ENCODE measurements at regions not wholly inside any gene's neighbourhood (a gene's known extent, or its start where the extent isn't known, plus 50 kb on each side); places are given as distances from the start of the nearest gene placed in this dataset.

- no peak overlapping the region for H3K4me3 Mint-ChIP-seq
- Histone ChIP-seq H3K4me2 (no peak overlapping the region), H3K36me3 (ENCODE audit: insufficient read depth) (no peaks in the 10 kb centered on the region), H2AFZ (no peak overlapping the region), H3K4me1 (ENCODE audit: insufficient read depth) (no peaks in the 10 kb centered on the region), H3F3A (replicated peaks; ENCODE audit: low read depth) (no peaks in the 10 kb centered on the region), H3K9me2 (ENCODE audit: insufficient read depth) (no peaks in the 10 kb centered on the region; the same call in 1 of the 2 replicates), H3K4me3 (no peak overlapping the region), H3K27ac (ENCODE audit: low read depth) (no peak overlapping the region), H3K27me3 (ENCODE audit: insufficient read depth) (no peaks in the 10 kb centered on the region), H3K79me2 (replicated peaks; ENCODE audit: insufficient read depth) (no peaks in the 10 kb centered on the region), H4K20me1 (replicated peaks; ENCODE audit: insufficient read depth) (no peaks in the 10 kb centered on the region)
- H3K27me3 Mint-ChIP-seq (ENCODE audit: insufficient read depth, low read depth, poor library complexity) = no peaks in the 10 kb centered on the region
- H3K4me1 Mint-ChIP-seq = no peaks in the 10 kb centered on the region
- no peaks in the 10 kb centered on the region for H3K36me3 Mint-ChIP-seq (ENCODE audit: low read depth)
- H3K27ac Mint-ChIP-seq = no peak overlapping the region
- H3K9me3 Mint-ChIP-seq = no peaks in the 10 kb centered on the region
- no peak for DNase-seq (ENCODE audit: low spot score)
- no peak for TF ChIP-seq CREB1 (CRISPR knock-in tag; IDR thresholded peaks at IDR 0.05; ENCODE audit: low read depth)
- TF ChIP-seq NANOG (IDR thresholded peaks at IDR 0.05; ENCODE audit: borderline replicate concordance) = no peak
- no peak for TF ChIP-seq ZNF114 (CRISPR knock-in tag; IDR thresholded peaks at IDR 0.05)
- TF ChIP-seq POLR2AphosphoS5 (IDR thresholded peaks at IDR 0.05; ENCODE audit: low read depth) = no peak
- TF ChIP-seq ZNF331 (CRISPR knock-in tag; IDR thresholded peaks at IDR 0.05; ENCODE audit: low read depth) = no peak
- TF ChIP-seq JUNB (IDR thresholded peaks at IDR 0.05; ENCODE audit: unreplicated experiment) = no peak
- TF ChIP-seq, protein P1, sequence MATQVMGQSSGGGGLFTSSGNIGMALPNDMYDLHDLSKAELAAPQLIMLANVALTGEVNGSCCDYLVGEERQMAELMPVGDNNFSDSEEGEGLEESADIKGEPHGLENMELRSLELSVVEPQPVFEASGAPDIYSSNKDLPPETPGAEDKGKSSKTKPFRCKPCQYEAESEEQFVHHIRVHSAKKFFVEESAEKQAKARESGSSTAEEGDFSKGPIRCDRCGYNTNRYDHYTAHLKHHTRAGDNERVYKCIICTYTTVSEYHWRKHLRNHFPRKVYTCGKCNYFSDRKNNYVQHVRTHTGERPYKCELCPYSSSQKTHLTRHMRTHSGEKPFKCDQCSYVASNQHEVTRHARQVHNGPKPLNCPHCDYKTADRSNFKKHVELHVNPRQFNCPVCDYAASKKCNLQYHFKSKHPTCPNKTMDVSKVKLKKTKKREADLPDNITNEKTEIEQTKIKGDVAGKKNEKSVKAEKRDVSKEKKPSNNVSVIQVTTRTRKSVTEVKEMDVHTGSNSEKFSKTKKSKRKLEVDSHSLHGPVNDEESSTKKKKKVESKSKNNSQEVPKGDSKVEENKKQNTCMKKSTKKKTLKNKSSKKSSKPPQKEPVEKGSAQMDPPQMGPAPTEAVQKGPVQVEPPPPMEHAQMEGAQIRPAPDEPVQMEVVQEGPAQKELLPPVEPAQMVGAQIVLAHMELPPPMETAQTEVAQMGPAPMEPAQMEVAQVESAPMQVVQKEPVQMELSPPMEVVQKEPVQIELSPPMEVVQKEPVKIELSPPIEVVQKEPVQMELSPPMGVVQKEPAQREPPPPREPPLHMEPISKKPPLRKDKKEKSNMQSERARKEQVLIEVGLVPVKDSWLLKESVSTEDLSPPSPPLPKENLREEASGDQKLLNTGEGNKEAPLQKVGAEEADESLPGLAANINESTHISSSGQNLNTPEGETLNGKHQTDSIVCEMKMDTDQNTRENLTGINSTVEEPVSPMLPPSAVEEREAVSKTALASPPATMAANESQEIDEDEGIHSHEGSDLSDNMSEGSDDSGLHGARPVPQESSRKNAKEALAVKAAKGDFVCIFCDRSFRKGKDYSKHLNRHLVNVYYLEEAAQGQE (IDR thresholded peaks at IDR 0.05; ENCODE audit: unreplicated experiment) = no peak
- no peak for TF ChIP-seq ZNF462 (CRISPR knock-in tag; IDR thresholded peaks at IDR 0.05)
- TF ChIP-seq ETS1 (IDR thresholded peaks at IDR 0.05) = no peak
- TF ChIP-seq, protein P2, sequence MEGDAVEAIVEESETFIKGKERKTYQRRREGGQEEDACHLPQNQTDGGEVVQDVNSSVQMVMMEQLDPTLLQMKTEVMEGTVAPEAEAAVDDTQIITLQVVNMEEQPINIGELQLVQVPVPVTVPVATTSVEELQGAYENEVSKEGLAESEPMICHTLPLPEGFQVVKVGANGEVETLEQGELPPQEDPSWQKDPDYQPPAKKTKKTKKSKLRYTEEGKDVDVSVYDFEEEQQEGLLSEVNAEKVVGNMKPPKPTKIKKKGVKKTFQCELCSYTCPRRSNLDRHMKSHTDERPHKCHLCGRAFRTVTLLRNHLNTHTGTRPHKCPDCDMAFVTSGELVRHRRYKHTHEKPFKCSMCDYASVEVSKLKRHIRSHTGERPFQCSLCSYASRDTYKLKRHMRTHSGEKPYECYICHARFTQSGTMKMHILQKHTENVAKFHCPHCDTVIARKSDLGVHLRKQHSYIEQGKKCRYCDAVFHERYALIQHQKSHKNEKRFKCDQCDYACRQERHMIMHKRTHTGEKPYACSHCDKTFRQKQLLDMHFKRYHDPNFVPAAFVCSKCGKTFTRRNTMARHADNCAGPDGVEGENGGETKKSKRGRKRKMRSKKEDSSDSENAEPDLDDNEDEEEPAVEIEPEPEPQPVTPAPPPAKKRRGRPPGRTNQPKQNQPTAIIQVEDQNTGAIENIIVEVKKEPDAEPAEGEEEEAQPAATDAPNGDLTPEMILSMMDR (conservative IDR thresholded peaks at IDR 0.05; ENCODE audit: low read depth in 2 of 2) = no peak
- no peak for TF ChIP-seq EZH2phosphoT487 (IDR thresholded peaks at IDR 0.05; ENCODE audit: unreplicated experiment)
- TF ChIP-seq STAT1 (IDR thresholded peaks at IDR 0.05; ENCODE audit: unreplicated experiment) = no peak
- no peak for TF ChIP-seq EZH2 (IDR thresholded peaks at IDR 0.05; ENCODE audit: low read depth, unreplicated experiment)
- ATAC-seq = no peak
These were observed 218.4 kb upstream of the KLF4 start for GRCh38 chr9:107707915-107708441.

All from GM23338 (cell line).